Loucy (cell line): ENCODE measurements at regions not wholly inside any gene's neighbourhood (a gene's known extent, or its start where the extent isn't known, plus 50 kb on each side); places are given as distances from the start of the nearest gene placed in this dataset.

Experiments used
- H2AFZ ChIP-seq: fragments of 200-600 bp; sonication (generic); 2 replicates; pipeline ENCODE4 v1.6.0; 2016; ENCODE audit warnings: antibody characterized with exemption, mild to moderate bottlenecking, low read length, moderate library complexity
- H3F3A ChIP-seq: fragments of 200-600 bp; 2 replicates; pipeline ENCODE4 v1.6.0; 2016; ENCODE audit warnings: antibody characterized with exemption, low read depth, mild to moderate bottlenecking
- H3K27me3 ChIP-seq: fragments of 200-600 bp; sonication (generic); 2 replicates; pipeline ENCODE4 v1.6.1; 2014; ENCODE audit warnings: low read length, mild to moderate bottlenecking; ENCODE audit not compliant: insufficient read depth, poor library complexity, severe bottlenecking
- H3K36me3 ChIP-seq: fragments of 200-600 bp; sonication (generic); 2 replicates; pipeline ENCODE4 v1.6.1; 2016; ENCODE audit warnings: low read length; ENCODE audit not compliant: insufficient read depth
- H3K4me1 ChIP-seq: fragments of 200-600 bp; sonication (generic); 2 replicates; pipeline ENCODE4 v1.5.1; 2014; ENCODE audit warnings: low read length, mild to moderate bottlenecking; ENCODE audit not compliant: insufficient read depth, poor library complexity, severe bottlenecking
- H3K4me2 ChIP-seq: fragments of 200-600 bp; sonication (generic); 2 replicates; pipeline ENCODE4 v1.6.0; 2014; ENCODE audit warnings: antibody characterized with exemption, low read length, low read depth, mild to moderate bottlenecking; ENCODE audit not compliant: poor library complexity, severe bottlenecking
- H3K4me3 ChIP-seq: fragments of 200-600 bp; sonication (generic); 2 replicates; pipeline ENCODE4 v1.5.1; 2014; ENCODE audit warnings: low read length, mild to moderate bottlenecking, mixed read lengths; ENCODE audit not compliant: poor library complexity, severe bottlenecking
- H3K79me2 ChIP-seq: fragments of 200-600 bp; sonication (generic); 2 replicates; pipeline ENCODE4 v1.6.1; 2014; ENCODE audit warnings: low read length; ENCODE audit not compliant: insufficient read depth
- H3K9ac ChIP-seq: fragments of 200-600 bp; sonication (generic); 2 replicates; pipeline ENCODE4 v1.6.0; 2014; ENCODE audit warnings: mild to moderate bottlenecking, low read depth, low read length, moderate library complexity; ENCODE audit not compliant: poor library complexity, severe bottlenecking
- H3K9me2 ChIP-seq: fragments of 200-600 bp; sonication (generic); replicated peaks from 2 replicates; pipeline ENCODE4 v1.6.1; 2016; ENCODE audit warnings: low read depth, low read length, mixed read lengths
- H3K9me3 ChIP-seq: fragments of 200-600 bp; sonication (generic); 2 replicates; pipeline ENCODE4 v1.6.1; 2014; ENCODE audit warnings: mild to moderate bottlenecking, antibody characterized with exemption, low read length, low read depth; ENCODE audit not compliant: insufficient read depth
- H4K20me1 ChIP-seq: fragments of 200-600 bp; sonication (generic); 2 replicates; pipeline ENCODE4 v1.6.0; 2014; ENCODE audit warnings: antibody characterized with exemption, low read length, mild to moderate bottlenecking; ENCODE audit not compliant: insufficient read depth, poor library complexity, severe bottlenecking
- CTCF ChIP-seq: fragments of 200-600 bp; sonication (generic); conservative IDR thresholded peaks from 2 replicates; pipeline ENCODE4 v1.5.1; 2014; ENCODE audit warnings: mild to moderate bottlenecking, antibody characterized with exemption, low read length
- EZH2phosphoT487 ChIP-seq: fragments of 200-600 bp; IDR thresholded peaks from 2 replicates; pipeline ENCODE4 v1.6.1; 2018; ENCODE audit warnings: antibody characterized with exemption, mild to moderate bottlenecking, moderate library complexity, borderline replicate concordance

DNA sequence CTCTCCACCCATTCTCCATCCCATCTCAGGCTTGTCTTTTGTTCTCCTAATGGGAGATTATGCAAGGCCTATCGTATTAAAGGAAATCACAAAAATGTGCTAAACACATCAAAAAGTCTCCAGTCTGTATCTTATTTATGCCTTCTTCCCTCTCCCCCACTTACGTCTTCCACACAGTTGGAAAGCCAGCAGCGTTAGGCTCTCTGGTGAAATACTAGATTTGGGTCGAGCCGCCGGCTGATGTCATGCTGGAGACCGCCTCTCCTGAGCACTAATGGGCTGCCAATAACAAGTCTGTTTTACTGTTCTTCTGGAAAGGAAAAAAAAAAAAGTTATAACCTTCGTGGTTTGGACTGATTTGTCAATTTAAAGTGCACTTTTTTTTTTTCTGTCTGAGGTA is 182.7 kb upstream of the SIX2 start:
- no peaks in the 10 kb centered on the region for H4K20me1 ChIP-seq
- H3K9me2 ChIP-seq, result no peaks in the 10 kb centered on the region
- no peaks in the 10 kb centered on the region for H3K27me3 ChIP-seq
- no peak overlapping the region for H3K9ac ChIP-seq
- no peak overlapping the region for H2AFZ ChIP-seq
- no peaks in the 10 kb centered on the region for H3K9me3 ChIP-seq
- H3K4me2 ChIP-seq, result no peak overlapping the region
- H3K4me3 ChIP-seq, result no peak overlapping the region
- TF ChIP-seq EZH2phosphoT487, result no peak
- no peak for TF ChIP-seq CTCF
- no peaks in the 10 kb centered on the region for H3F3A ChIP-seq
- H3K36me3 ChIP-seq, result no peaks in the 10 kb centered on the region
- no peaks in the 10 kb centered on the region for H3K4me1 ChIP-seq
- H3K79me2 ChIP-seq, result no peaks in the 10 kb centered on the region

- TF ChIP-seq CTCF (no peak), EZH2phosphoT487 (no peak)
- no peaks in the 10 kb centered on the region for H3K36me3 ChIP-seq
- H3F3A ChIP-seq, result no peaks in the 10 kb centered on the region
- no peaks in the 10 kb centered on the region for H4K20me1 ChIP-seq
- no peaks in the 10 kb centered on the region for H3K9me3 ChIP-seq
- H3K79me2 ChIP-seq, result no peaks in the 10 kb centered on the region
- H3K4me3 ChIP-seq, result no peak overlapping the region
- H3K9me2 ChIP-seq, result no peaks in the 10 kb centered on the region
- no peak overlapping the region for H2AFZ ChIP-seq
- H3K27me3 ChIP-seq, result no peaks in the 10 kb centered on the region
- H3K4me1 ChIP-seq, result no peaks in the 10 kb centered on the region
- no peak overlapping the region for H3K4me2 ChIP-seq
- H3K9ac ChIP-seq, result no peak overlapping the region
These were observed 182.1 kb upstream of the SIX2 start for GRCh38 chr2:45191146-45191863.

DNA sequence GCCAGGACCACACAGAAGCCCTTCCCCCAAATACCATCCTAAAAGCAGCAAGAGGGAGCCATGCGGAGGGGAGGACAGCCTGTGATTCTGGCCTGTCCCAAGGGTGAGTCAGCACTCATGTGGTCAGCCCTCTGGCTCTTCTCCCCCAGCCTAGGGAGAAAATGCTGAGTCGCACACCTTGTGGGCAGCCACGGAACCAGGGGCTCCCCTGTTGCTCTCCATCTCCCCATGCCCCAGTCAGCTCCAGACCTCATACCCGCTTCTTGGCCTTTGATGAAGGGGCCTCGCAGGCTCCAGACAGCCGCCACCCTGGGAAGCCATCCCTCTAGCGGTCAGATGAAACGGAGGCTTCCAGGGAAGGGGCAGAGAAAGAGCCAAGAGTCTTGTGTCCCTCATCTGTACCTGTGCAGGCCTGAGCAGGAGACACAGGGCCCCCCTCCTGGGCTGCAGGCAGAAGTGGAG is 181.3 kb upstream of the SIX2 start:
- Histone ChIP-seq H3K36me3 (no peaks in the 10 kb centered on the region), H2AFZ (no peak overlapping the region), H3K4me2 (no peak overlapping the region), H3K4me1 (no peaks in the 10 kb centered on the region), H3K9me2 (no peaks in the 10 kb centered on the region), H3K9ac (no peak overlapping the region), H4K20me1 (no peaks in the 10 kb centered on the region), H3F3A (no peaks in the 10 kb centered on the region), H3K79me2 (no peaks in the 10 kb centered on the region), H3K27me3 (no peaks in the 10 kb centered on the region), H3K4me3 (no peak overlapping the region), H3K9me3 (no peaks in the 10 kb centered on the region)
- TF ChIP-seq EZH2phosphoT487 (no peak), CTCF (no peak)
